ENCODE measurements at regions not wholly inside any gene's neighbourhood (a gene's known extent, or its start where the extent isn't known, plus 50 kb on each side); places are given as distances from the start of the nearest gene placed in this dataset.
"Not testable (repeated sequence)": the region's sequence is repeated elsewhere in the genome, so short reads cannot be mapped to it uniquely, and the experiment has no call there.

GRCh38 chr15:44819331-44819987, 83.1 kb downstream of the TRIM69 start:
- not testable (repeated sequence) for TF ChIP-seq POLR2A, POLR2AphosphoS5, CTCF (IDR thresholded peaks at IDR 0.05)

All from prostate gland (tissue), 2 donors.